Astrocyte of the hippocampus (primary cell): ENCODE measurements at regions not wholly inside any gene's neighbourhood (a gene's known extent, or its start where the extent isn't known, plus 50 kb on each side); places are given as distances from the start of the nearest gene placed in this dataset.
"Not testable (repeated sequence)": the region's sequence is repeated elsewhere in the genome, so short reads cannot be mapped to it uniquely, and the experiment has no call there.

Experiments
- DNase-seq: peaks from one replicate; pipeline ENCODE4 v3.0.0; 2011; ENCODE audit warnings: low read depth, low spot score

GRCh38 chr20:23151885-23152284, 65.8 kb upstream of the CD93 start:
- no peak for DNase-seq

GRCh38 chr20:23151008-23151703, 65.0 kb upstream of the CD93 start:
- DNase-seq, result no peak

GRCh38 chr20:23150304-23151007, 64.3 kb upstream of the CD93 start:
- no peak for DNase-seq

GRCh38 chr20:23149623-23150279, 63.6 kb upstream of the CD93 start:
- no peak for DNase-seq

- no peak for DNase-seq
These were observed 62.8 kb upstream of the CD93 start for GRCh38 chr20:23148731-23149570.

- DNase-seq, result peak; percentile 52
These were observed 62.0 kb upstream of the CD93 start for GRCh38 chr20:23147964-23148730.

- DNase-seq, result no peak
These were observed 61.5 kb upstream of the CD93 start for GRCh38 chr20:23147647-23147963.

GRCh38 chr20:23146857-23147637, 60.9 kb upstream of the CD93 start:
- no peak for DNase-seq

- DNase-seq, result no peak
These were observed 60.1 kb upstream of the CD93 start for GRCh38 chr20:23146181-23146580.

- peak; percentile 22 for DNase-seq
These were observed 59.2 kb upstream of the CD93 start for GRCh38 chr20:23145281-23145700.

GRCh38 chr20:23144856-23145255, 58.7 kb upstream of the CD93 start:
- no peak for DNase-seq

GRCh38 chr20:23143986-23144690, 58.0 kb upstream of the CD93 start:
- DNase-seq, result no peak

- DNase-seq, result peak; percentile 62
These were observed 57.0 kb upstream of the CD93 start for GRCh38 chr20:23143098-23143497.

GRCh38 chr20:23142162-23143050, 56.3 kb upstream of the CD93 start:
- DNase-seq, result no peak

- DNase-seq, result peak; percentile 35
These were observed 55.5 kb upstream of the CD93 start for GRCh38 chr20:23141450-23142161.

- no peak for DNase-seq
These were observed 54.9 kb upstream of the CD93 start for GRCh38 chr20:23140991-23141390.

- not testable (repeated sequence) for DNase-seq
These were observed 53.9 kb upstream of the CD93 start for GRCh38 chr20:23139984-23140383.

GRCh38 chr20:23139524-23139923, 53.4 kb upstream of the CD93 start:
- DNase-seq, result no peak
